ENCODE measurements at regions not wholly inside any gene's neighbourhood (a gene's known extent, or its start where the extent isn't known, plus 50 kb on each side); places are given as distances from the start of the nearest gene placed in this dataset.

GRCh38 chr17:56099649-56100048 lies 53.6 kb upstream of the ANKFN1 start:
- Mint-ChIP-seq H3K27me3 (ENCODE audit: low read depth) (no peaks in the 10 kb centered on the region; the same call in 1 of the 2 replicates), H3K4me3 (no peak overlapping the region), H3K4me1 (peaks cover 3% of the 10 kb centered on the region; the same call in 1 of the 2 replicates), H3K9me3 (no peaks in the 10 kb centered on the region; the same call in 1 of the 2 replicates), H3K27ac (no peak overlapping the region), H3K36me3 (no peaks in the 10 kb centered on the region)
- no peak for ATAC-seq
- ChIA-PET CTCF (interaction anchor here (0.5 kb wide), 1 partner anchor 329 kb away, joined by 3 read pairs; no protein-coding TSS in a partner anchor), POLR2A (no interaction called here)
- TF ChIP-seq PRDM15 (CRISPR knock-in tag; IDR thresholded peaks at IDR 0.05) (no peak), CBFB (CRISPR knock-in tag; IDR thresholded peaks at IDR 0.05; ENCODE audit: low read depth) (no peak), MXD4 (CRISPR knock-in tag; IDR thresholded peaks at IDR 0.05; ENCODE audit: borderline replicate concordance) (no peak), NR1H2 (CRISPR knock-in tag; IDR thresholded peaks at IDR 0.05) (no peak), MYBL2 (CRISPR knock-in tag; IDR thresholded peaks at IDR 0.05) (no peak)
- TF ChIP-seq, protein P1, sequence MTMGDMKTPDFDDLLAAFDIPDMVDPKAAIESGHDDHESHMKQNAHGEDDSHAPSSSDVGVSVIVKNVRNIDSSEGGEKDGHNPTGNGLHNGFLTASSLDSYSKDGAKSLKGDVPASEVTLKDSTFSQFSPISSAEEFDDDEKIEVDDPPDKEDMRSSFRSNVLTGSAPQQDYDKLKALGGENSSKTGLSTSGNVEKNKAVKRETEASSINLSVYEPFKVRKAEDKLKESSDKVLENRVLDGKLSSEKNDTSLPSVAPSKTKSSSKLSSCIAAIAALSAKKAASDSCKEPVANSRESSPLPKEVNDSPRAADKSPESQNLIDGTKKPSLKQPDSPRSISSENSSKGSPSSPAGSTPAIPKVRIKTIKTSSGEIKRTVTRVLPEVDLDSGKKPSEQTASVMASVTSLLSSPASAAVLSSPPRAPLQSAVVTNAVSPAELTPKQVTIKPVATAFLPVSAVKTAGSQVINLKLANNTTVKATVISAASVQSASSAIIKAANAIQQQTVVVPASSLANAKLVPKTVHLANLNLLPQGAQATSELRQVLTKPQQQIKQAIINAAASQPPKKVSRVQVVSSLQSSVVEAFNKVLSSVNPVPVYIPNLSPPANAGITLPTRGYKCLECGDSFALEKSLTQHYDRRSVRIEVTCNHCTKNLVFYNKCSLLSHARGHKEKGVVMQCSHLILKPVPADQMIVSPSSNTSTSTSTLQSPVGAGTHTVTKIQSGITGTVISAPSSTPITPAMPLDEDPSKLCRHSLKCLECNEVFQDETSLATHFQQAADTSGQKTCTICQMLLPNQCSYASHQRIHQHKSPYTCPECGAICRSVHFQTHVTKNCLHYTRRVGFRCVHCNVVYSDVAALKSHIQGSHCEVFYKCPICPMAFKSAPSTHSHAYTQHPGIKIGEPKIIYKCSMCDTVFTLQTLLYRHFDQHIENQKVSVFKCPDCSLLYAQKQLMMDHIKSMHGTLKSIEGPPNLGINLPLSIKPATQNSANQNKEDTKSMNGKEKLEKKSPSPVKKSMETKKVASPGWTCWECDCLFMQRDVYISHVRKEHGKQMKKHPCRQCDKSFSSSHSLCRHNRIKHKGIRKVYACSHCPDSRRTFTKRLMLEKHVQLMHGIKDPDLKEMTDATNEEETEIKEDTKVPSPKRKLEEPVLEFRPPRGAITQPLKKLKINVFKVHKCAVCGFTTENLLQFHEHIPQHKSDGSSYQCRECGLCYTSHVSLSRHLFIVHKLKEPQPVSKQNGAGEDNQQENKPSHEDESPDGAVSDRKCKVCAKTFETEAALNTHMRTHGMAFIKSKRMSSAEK (CRISPR knock-in tag; IDR thresholded peaks at IDR 0.05; ENCODE audit: borderline replicate concordance): no peak
- no peak for DNase-seq (ENCODE audit: low spot score)
